NCI-H2227 treated with DMSO at 0.1 percent for 48 hours (cell line): ENCODE measurements at regions not wholly inside any gene's neighbourhood (a gene's known extent, or its start where the extent isn't known, plus 50 kb on each side); places are given as distances from the start of the nearest gene placed in this dataset.
"Not testable (repeated sequence)": the region's sequence is repeated elsewhere in the genome, so short reads cannot be mapped to it uniquely, and the experiment has no call there.

Experiments used
- DNase-seq: peaks from one replicate; lab custom pipeline; 2025; lab: John Stamatoyannopoulos, UW

GRCh38 chr16:85443531-85443930, 169.6 kb upstream of the GSE1 start:
- DNase-seq: no peak

- DNase-seq: no peak
Observed at GRCh38 chr16:85445064-85445778, 167.9 kb upstream of the GSE1 start.

- DNase-seq: no peak
Observed at GRCh38 chr16:85445779-85446222, 167.3 kb upstream of the GSE1 start.

GRCh38 chr16:85446951-85447692, 166.0 kb upstream of the GSE1 start:
- no peak for DNase-seq

GRCh38 chr16:85447693-85448313, 165.3 kb upstream of the GSE1 start:
- no peak for DNase-seq

GRCh38 chr16:85448557-85449190, 164.4 kb upstream of the GSE1 start:
- peak; percentile 54 for DNase-seq

- DNase-seq: no peak
Observed at GRCh38 chr16:85449191-85449884, 163.8 kb upstream of the GSE1 start.

- DNase-seq: no peak
Observed at GRCh38 chr16:85449885-85450245, 163.3 kb upstream of the GSE1 start.

GRCh38 chr16:85451142-85451541, 162.0 kb upstream of the GSE1 start:
- not testable (repeated sequence) for DNase-seq

GRCh38 chr16:85451641-85452363, 161.3 kb upstream of the GSE1 start:
- peak; percentile 24 for DNase-seq

- no peak for DNase-seq
Observed at GRCh38 chr16:85452364-85453193, 160.5 kb upstream of the GSE1 start.

GRCh38 chr16:85453194-85453678, 159.9 kb upstream of the GSE1 start:
- DNase-seq: no peak

- DNase-seq: no peak
Observed at GRCh38 chr16:85453703-85454102, 159.4 kb upstream of the GSE1 start.

- DNase-seq: no peak
Observed at GRCh38 chr16:85454171-85454872, 158.8 kb upstream of the GSE1 start.

GRCh38 chr16:85455534-85455933, 157.6 kb upstream of the GSE1 start:
- DNase-seq: no peak

GRCh38 chr16:85457366-85457765, 155.8 kb upstream of the GSE1 start:
- no peak for DNase-seq

GRCh38 chr16:85458968-85459367, 154.2 kb upstream of the GSE1 start:
- DNase-seq: no peak

GRCh38 chr16:85459529-85460251, 153.4 kb upstream of the GSE1 start:
- DNase-seq: no peak
